Neural cell (in vitro differentiated cells): ENCODE measurements at regions not wholly inside any gene's neighbourhood (a gene's known extent, or its start where the extent isn't known, plus 50 kb on each side); places are given as distances from the start of the nearest gene placed in this dataset.

ENCODE experiments used
- H2AFZ ChIP-seq: fragments of 200-600, 300-800 bp; sonication (generic), shearing (Covaris generic); 2 replicates; pipeline ENCODE4 v1.6.0; 2014; ENCODE audit warnings: low read depth, mild to moderate bottlenecking, antibody characterized with exemption, low read length, moderate library complexity
- H3F3A ChIP-seq: fragments of 200-600 bp; shearing (Covaris generic); 2 replicates; pipeline ENCODE4 v1.6.1; 2016; ENCODE audit warnings: mild to moderate bottlenecking, moderate library complexity, mixed read lengths, antibody characterized with exemption, low read length; ENCODE audit not compliant: insufficient read depth, poor library complexity, severe bottlenecking
- H3K27ac ChIP-seq: fragments of 200-600, 300-800 bp; sonication (generic), shearing (Covaris generic); 2 replicates; pipeline ENCODE4 v1.5.1; 2014; ENCODE audit warnings: mild to moderate bottlenecking, low read length, moderate library complexity
- H3K27me3 ChIP-seq: fragments of 300-800, 200-600 bp; sonication (generic), shearing (Covaris generic); 2 replicates; pipeline ENCODE4 v1.6.0; 2014; ENCODE audit warnings: mild to moderate bottlenecking, low read depth, low read length, moderate library complexity; ENCODE audit not compliant: insufficient read depth
- H3K36me3 ChIP-seq: fragments of 300-800, 200-600 bp; sonication (generic), shearing (Covaris generic); 2 replicates; pipeline ENCODE4 v1.5.1; 2014; ENCODE audit warnings: mild to moderate bottlenecking, antibody characterized with exemption, low read length, moderate library complexity; ENCODE audit not compliant: insufficient read depth
- H3K4me2 ChIP-seq: fragments of 300-800, 200-600 bp; sonication (generic), shearing (Covaris generic); 2 replicates; pipeline ENCODE4 v1.6.0; 2014; ENCODE audit warnings: mild to moderate bottlenecking, low read length
- H3K4me3 ChIP-seq: fragments of 300-800, 200-600 bp; sonication (generic), shearing (Covaris generic); 2 replicates; pipeline ENCODE4 v1.5.1; 2014; ENCODE audit warnings: mild to moderate bottlenecking, low read length, moderate library complexity
- H3K79me2 ChIP-seq: fragments of 200-600 bp; shearing (Covaris generic); replicated peaks from 2 replicates; pipeline ENCODE4 v1.6.0; 2014; ENCODE audit warnings: mild to moderate bottlenecking, low read length, moderate library complexity; ENCODE audit not compliant: insufficient read depth
- H3K9ac ChIP-seq: fragments of 300-800, 200-600 bp; sonication (generic), shearing (Covaris generic); 2 replicates; pipeline ENCODE4 v1.6.1; 2016; ENCODE audit warnings: mild to moderate bottlenecking, low read length, mixed read lengths
- H3K9me2 ChIP-seq: fragments of 200-600 bp; shearing (Covaris generic); 2 replicates; pipeline ENCODE4 v1.6.1; 2016; ENCODE audit warnings: mild to moderate bottlenecking, low read length, mixed read lengths; ENCODE audit not compliant: insufficient read depth
- H3K9me3 ChIP-seq: fragments of 200-600, 300-800 bp; sonication (generic), shearing (Covaris generic); 2 replicates; pipeline ENCODE4 v1.6.1; 2016; ENCODE audit warnings: mild to moderate bottlenecking, mixed run types, low read length, moderate library complexity, mixed read lengths
- H4K20me1 ChIP-seq: fragments of 200-600 bp; shearing (Covaris generic); 2 replicates; pipeline ENCODE4 v1.6.1; 2016; ENCODE audit warnings: mild to moderate bottlenecking, mixed run types; ENCODE audit not compliant: insufficient read depth
- CTCF ChIP-seq: fragments of 450-650 bp; IDR thresholded peaks from 2 replicates; pipeline ENCODE4 v1.5.1; 2014; ENCODE audit warnings: antibody characterized with exemption, mild to moderate bottlenecking, moderate library complexity; ENCODE audit not compliant: poor library complexity, severe bottlenecking
- EP300 ChIP-seq: fragments of 450-650 bp; conservative IDR thresholded peaks from 2 replicates; pipeline ENCODE4 v1.6.1; 2014; ENCODE audit warnings: antibody characterized with exemption, mild to moderate bottlenecking, moderate library complexity; ENCODE audit not compliant: poor library complexity, severe bottlenecking
- EZH2 ChIP-seq: fragments of 200-600, 300-800 bp; shearing (Covaris generic), sonication (generic); IDR thresholded peaks from 2 replicates; pipeline ENCODE4 v1.6.1; 2014; ENCODE audit warnings: antibody characterized with exemption, low read length, borderline replicate concordance, mild to moderate bottlenecking; ENCODE audit not compliant: insufficient read depth, poor library complexity, severe bottlenecking
- MXI1 ChIP-seq: fragments of 450-650 bp; conservative IDR thresholded peaks from 2 replicates; pipeline ENCODE4 v1.6.1; 2014; ENCODE audit warnings: antibody characterized with exemption, mild to moderate bottlenecking; ENCODE audit not compliant: poor library complexity, severe bottlenecking
- POLR2AphosphoS5 ChIP-seq: IDR thresholded peaks from 2 replicates; pipeline ENCODE4 v1.6.1; 2012
- RAD21 ChIP-seq: fragments of 450-650 bp; conservative IDR thresholded peaks from 2 replicates; pipeline ENCODE4 v1.6.1; 2014; ENCODE audit warnings: antibody characterized with exemption, mild to moderate bottlenecking, moderate library complexity
- SMC3 ChIP-seq: fragments of 450-650 bp; conservative IDR thresholded peaks from 2 replicates; pipeline ENCODE4 v1.6.1; 2014; ENCODE audit warnings: antibody characterized with exemption, mild to moderate bottlenecking, moderate library complexity; ENCODE audit not compliant: poor library complexity
- TAF1 ChIP-seq: IDR thresholded peaks from 2 replicates; pipeline ENCODE4 v1.6.1; 2012; ENCODE audit warnings: low read depth
- TF ChIP-seq, protein P1 (sequence below): IDR thresholded peaks from 2 replicates; pipeline ENCODE4 v1.6.1; 2012; ENCODE audit warnings: borderline replicate concordance

DNA sequence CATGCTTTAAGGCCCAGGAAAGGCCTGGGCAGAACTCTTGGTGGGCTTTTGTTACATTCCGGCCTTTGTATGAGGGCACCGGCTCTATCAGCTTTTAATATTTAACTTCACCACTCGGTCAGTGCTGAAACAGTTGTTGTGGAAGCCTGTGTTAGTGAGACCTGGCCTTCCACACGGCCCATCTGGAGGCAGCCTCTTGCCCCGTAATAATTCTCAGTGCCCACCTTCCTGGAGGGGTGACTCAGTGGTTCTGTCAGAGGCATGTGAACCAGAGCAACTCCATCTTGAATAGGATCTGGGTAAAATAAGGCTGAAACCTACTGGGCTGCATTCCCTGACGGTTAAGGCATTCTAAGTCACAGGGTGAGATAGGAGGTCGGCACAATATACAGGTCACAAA is 162.0 kb upstream of the STS start:
- no peak for TF ChIP-seq SMC3
- no peak for TF ChIP-seq EP300
- TF ChIP-seq RAD21 = no peak
- no peak for TF ChIP-seq TAF1
- TF ChIP-seq, protein P1, sequence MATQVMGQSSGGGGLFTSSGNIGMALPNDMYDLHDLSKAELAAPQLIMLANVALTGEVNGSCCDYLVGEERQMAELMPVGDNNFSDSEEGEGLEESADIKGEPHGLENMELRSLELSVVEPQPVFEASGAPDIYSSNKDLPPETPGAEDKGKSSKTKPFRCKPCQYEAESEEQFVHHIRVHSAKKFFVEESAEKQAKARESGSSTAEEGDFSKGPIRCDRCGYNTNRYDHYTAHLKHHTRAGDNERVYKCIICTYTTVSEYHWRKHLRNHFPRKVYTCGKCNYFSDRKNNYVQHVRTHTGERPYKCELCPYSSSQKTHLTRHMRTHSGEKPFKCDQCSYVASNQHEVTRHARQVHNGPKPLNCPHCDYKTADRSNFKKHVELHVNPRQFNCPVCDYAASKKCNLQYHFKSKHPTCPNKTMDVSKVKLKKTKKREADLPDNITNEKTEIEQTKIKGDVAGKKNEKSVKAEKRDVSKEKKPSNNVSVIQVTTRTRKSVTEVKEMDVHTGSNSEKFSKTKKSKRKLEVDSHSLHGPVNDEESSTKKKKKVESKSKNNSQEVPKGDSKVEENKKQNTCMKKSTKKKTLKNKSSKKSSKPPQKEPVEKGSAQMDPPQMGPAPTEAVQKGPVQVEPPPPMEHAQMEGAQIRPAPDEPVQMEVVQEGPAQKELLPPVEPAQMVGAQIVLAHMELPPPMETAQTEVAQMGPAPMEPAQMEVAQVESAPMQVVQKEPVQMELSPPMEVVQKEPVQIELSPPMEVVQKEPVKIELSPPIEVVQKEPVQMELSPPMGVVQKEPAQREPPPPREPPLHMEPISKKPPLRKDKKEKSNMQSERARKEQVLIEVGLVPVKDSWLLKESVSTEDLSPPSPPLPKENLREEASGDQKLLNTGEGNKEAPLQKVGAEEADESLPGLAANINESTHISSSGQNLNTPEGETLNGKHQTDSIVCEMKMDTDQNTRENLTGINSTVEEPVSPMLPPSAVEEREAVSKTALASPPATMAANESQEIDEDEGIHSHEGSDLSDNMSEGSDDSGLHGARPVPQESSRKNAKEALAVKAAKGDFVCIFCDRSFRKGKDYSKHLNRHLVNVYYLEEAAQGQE = no peak
- TF ChIP-seq CTCF = no peak
- TF ChIP-seq MXI1 = no peak
- TF ChIP-seq POLR2AphosphoS5 = no peak
- TF ChIP-seq EZH2 = no peak

GRCh38 chrX:6983207-6983955 is 164.1 kb upstream of the STS start:
- no peak overlapping the region for H3K4me2 ChIP-seq
- no peaks in the 10 kb centered on the region for H3F3A ChIP-seq
- no peaks in the 10 kb centered on the region for H3K79me2 ChIP-seq
- no peaks in the 10 kb centered on the region for H3K9me3 ChIP-seq
- no peak overlapping the region for H3K4me3 ChIP-seq
- H3K9me2 ChIP-seq = no peaks in the 10 kb centered on the region
- no peaks in the 10 kb centered on the region for H4K20me1 ChIP-seq
- no peak for TF ChIP-seq CTCF
- no peak for TF ChIP-seq POLR2AphosphoS5
- no peak for TF ChIP-seq TAF1
- no peak for TF ChIP-seq EP300
- no peak for TF ChIP-seq EZH2
- TF ChIP-seq RAD21 = no peak
- no peak for TF ChIP-seq SMC3
- TF ChIP-seq, protein P1 = no peak
- TF ChIP-seq MXI1 = no peak
- H3K36me3 ChIP-seq = no peaks in the 10 kb centered on the region
- no peaks in the 10 kb centered on the region for H3K27me3 ChIP-seq
- H2AFZ ChIP-seq = no peak overlapping the region
- H3K27ac ChIP-seq = no peak overlapping the region
- no peak overlapping the region for H3K9ac ChIP-seq

More for the DNA sequence above, 162.0 kb upstream of the STS start:
- Histone ChIP-seq H3K4me3 (no peak overlapping the region), H3K4me2 (no peak overlapping the region), H3F3A (no peaks in the 10 kb centered on the region), H3K27me3 (no peaks in the 10 kb centered on the region), H3K79me2 (no peaks in the 10 kb centered on the region), H3K9me2 (no peaks in the 10 kb centered on the region), H2AFZ (no peak overlapping the region), H3K36me3 (no peaks in the 10 kb centered on the region), H3K9me3 (no peaks in the 10 kb centered on the region), H4K20me1 (no peaks in the 10 kb centered on the region), H3K9ac (no peak overlapping the region), H3K27ac (no peak overlapping the region)
